KMS-11 (cell line): ENCODE measurements at regions not wholly inside any gene's neighbourhood (a gene's known extent, or its start where the extent isn't known, plus 50 kb on each side); places are given as distances from the start of the nearest gene placed in this dataset.
"Not testable (repeated sequence)": the region's sequence is repeated elsewhere in the genome, so short reads cannot be mapped to it uniquely, and the experiment has no call there.

Source experiments
- H2AFZ ChIP-seq: fragments of 200-600 bp; sonication (generic); 2 replicates; pipeline ENCODE4 v1.6.1; 2016; ENCODE audit warnings: antibody characterized with exemption, mixed run types, low read depth
- H3K27ac ChIP-seq: fragments of 200-600 bp; sonication (generic); 2 replicates; pipeline ENCODE4 v1.6.1; 2016; ENCODE audit warnings: mild to moderate bottlenecking, mixed run types
- H3K27me3 ChIP-seq: fragments of 200-600 bp; sonication (generic); 2 replicates; pipeline ENCODE4 v1.6.1; 2017; ENCODE audit warnings: mild to moderate bottlenecking, low read depth, mixed run types, moderate library complexity; ENCODE audit not compliant: insufficient read depth
- H3K36me3 ChIP-seq: fragments of 200-600 bp; sonication (generic); 2 replicates; pipeline ENCODE4 v1.6.1; 2017; ENCODE audit warnings: mild to moderate bottlenecking, mixed run types; ENCODE audit not compliant: insufficient read depth
- H3K4me1 ChIP-seq: fragments of 200-600 bp; sonication (generic); 2 replicates; pipeline ENCODE4 v1.6.1; 2016; ENCODE audit warnings: mild to moderate bottlenecking, low read depth, mixed run types; ENCODE audit not compliant: poor library complexity, severe bottlenecking
- H3K4me2 ChIP-seq: fragments of 200-600 bp; sonication (generic); 2 replicates; pipeline ENCODE4 v1.7.0; 2016; ENCODE audit warnings: mild to moderate bottlenecking, mixed run types
- H3K4me3 ChIP-seq: fragments of 200-600 bp; sonication (generic); IDR thresholded peaks from 2 replicates; pipeline ENCODE4 v1.6.1; 2017; ENCODE audit warnings: low read depth, low read length, mixed read lengths; ENCODE audit not compliant: insufficient read depth
- H3K79me2 ChIP-seq: fragments of 200-600 bp; sonication (generic); 2 replicates; pipeline ENCODE4 v1.6.1; 2016; ENCODE audit warnings: low read depth, mixed run types; ENCODE audit not compliant: insufficient read depth
- H3K9ac ChIP-seq: fragments of 200-600 bp; sonication (generic); 2 replicates; pipeline ENCODE4 v1.6.1; 2016; ENCODE audit warnings: mild to moderate bottlenecking, mixed run types
- H4K20me1 ChIP-seq: fragments of 200-600 bp; sonication (generic); 2 replicates; pipeline ENCODE4 v1.6.1; 2016; ENCODE audit warnings: mild to moderate bottlenecking, mixed run types; ENCODE audit not compliant: insufficient read depth
- CTCF ChIP-seq: fragments of 200-600 bp; sonication (generic); conservative IDR thresholded peaks from 2 replicates; pipeline ENCODE4 v1.6.1; 2017; ENCODE audit warnings: low read depth, mild to moderate bottlenecking, antibody characterized with exemption, low read length, moderate library complexity, mixed read lengths

GRCh38 chr19:30810726-30811125 lies 438.5 kb downstream of the ZNF536 start:
- no peaks in the 10 kb centered on the region for H3K4me1 ChIP-seq
- no peaks in the 10 kb centered on the region for H4K20me1 ChIP-seq
- H3K9ac ChIP-seq, result no peak overlapping the region
- no peaks in the 10 kb centered on the region for H3K79me2 ChIP-seq
- no peaks in the 10 kb centered on the region for H3K27me3 ChIP-seq
- H3K27ac ChIP-seq, result no peak overlapping the region
- no peak overlapping the region for H2AFZ ChIP-seq
- H3K4me2 ChIP-seq, result no peak overlapping the region
- H3K4me3 ChIP-seq, result no peak overlapping the region
- TF ChIP-seq CTCF, result no peak
- H3K36me3 ChIP-seq, result no peaks in the 10 kb centered on the region

- no peak for TF ChIP-seq CTCF
- Histone ChIP-seq H2AFZ (no peak overlapping the region), H3K4me2 (no peak overlapping the region)
These were observed 435.1 kb downstream of the ZNF536 start for GRCh38 chr19:30807278-30807677.

GRCh38 chr19:30806311-30806710 lies 434.1 kb downstream of the ZNF536 start:
- no peaks in the 10 kb centered on the region for H3K79me2 ChIP-seq
- no peaks in the 10 kb centered on the region for H3K27me3 ChIP-seq
- TF ChIP-seq CTCF, result no peak
- no peak overlapping the region for H2AFZ ChIP-seq
- no peak overlapping the region for H3K4me2 ChIP-seq
- no peak overlapping the region for H3K4me3 ChIP-seq
- H4K20me1 ChIP-seq, result no peaks in the 10 kb centered on the region
- H3K4me1 ChIP-seq, result no peaks in the 10 kb centered on the region
- H3K9ac ChIP-seq, result no peak overlapping the region
- no peaks in the 10 kb centered on the region for H3K36me3 ChIP-seq
- no peak overlapping the region for H3K27ac ChIP-seq

More at GRCh38 chr19:30807278-30807677, 435.1 kb downstream of the ZNF536 start:
- Histone ChIP-seq H3K4me3 (no peak overlapping the region), H3K27me3 (no peaks in the 10 kb centered on the region), H3K9ac (no peak overlapping the region), H3K4me1 (no peaks in the 10 kb centered on the region), H3K36me3 (no peaks in the 10 kb centered on the region), H3K27ac (no peak overlapping the region), H3K79me2 (no peaks in the 10 kb centered on the region), H4K20me1 (no peaks in the 10 kb centered on the region)

GRCh38 chr19:30804751-30805150 lies 432.6 kb downstream of the ZNF536 start:
- no peak for TF ChIP-seq CTCF
- Histone ChIP-seq H3K27me3 (no peaks in the 10 kb centered on the region), H3K27ac (no peak overlapping the region), H3K4me3 (no peak overlapping the region), H2AFZ (no peak overlapping the region), H3K9ac (no peak overlapping the region), H3K79me2 (no peaks in the 10 kb centered on the region), H3K36me3 (no peaks in the 10 kb centered on the region), H4K20me1 (no peaks in the 10 kb centered on the region), H3K4me2 (no peak overlapping the region), H3K4me1 (no peaks in the 10 kb centered on the region)

DNA sequence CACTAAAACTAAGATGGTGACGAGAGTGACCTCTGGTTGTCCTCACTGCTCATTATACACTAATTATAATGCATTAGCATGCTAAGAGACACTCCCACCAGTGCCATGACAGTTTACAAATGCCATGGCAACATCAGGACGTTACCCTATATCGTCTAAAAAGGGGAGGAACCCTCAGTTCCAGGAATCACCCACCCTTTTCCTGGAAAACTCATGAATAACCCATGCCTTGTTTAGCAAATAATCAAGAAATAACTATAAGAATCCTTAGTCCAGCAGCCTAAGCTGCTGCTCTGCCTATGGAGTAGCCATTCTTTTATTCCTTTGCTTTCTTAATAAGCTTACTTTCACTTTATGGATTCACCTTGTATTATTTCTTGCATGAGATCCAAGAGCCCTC lies 432.1 kb downstream of the ZNF536 start:
- H4K20me1 ChIP-seq, H3K9ac ChIP-seq, H3K27ac ChIP-seq, H3K4me1 ChIP-seq, H2AFZ ChIP-seq, H3K4me3 ChIP-seq, H3K36me3 ChIP-seq, H3K79me2 ChIP-seq, H3K27me3 ChIP-seq, H3K4me2 ChIP-seq: not testable (repeated sequence)
